Stimulated activated CD4-positive, alpha-beta T cell treated with anti-CD3 and anti-CD28 coated beads, Interleukin-4, amount 100 ng/mL, for 4 hours (primary cell): ENCODE measurements at regions not wholly inside any gene's neighbourhood (a gene's known extent, or its start where the extent isn't known, plus 50 kb on each side); places are given as distances from the start of the nearest gene placed in this dataset.

Experiments
- DNase-seq, 2 experiments: peaks; one replicate each; pipeline ENCODE4 v3.0.0-alpha.2; 2020

- no peak for DNase-seq
Observed at GRCh38 chr6:85396159-85396808, 53.6 kb upstream of the NT5E start.

GRCh38 chr6:85395746-85396145 lies 54.1 kb upstream of the NT5E start:
- DNase-seq = no peak

- DNase-seq = no peak
Observed at GRCh38 chr6:85394853-85395538, 54.9 kb upstream of the NT5E start.

- no peak for DNase-seq
Observed at GRCh38 chr6:85394199-85394598, 55.7 kb upstream of the NT5E start.

DNA sequence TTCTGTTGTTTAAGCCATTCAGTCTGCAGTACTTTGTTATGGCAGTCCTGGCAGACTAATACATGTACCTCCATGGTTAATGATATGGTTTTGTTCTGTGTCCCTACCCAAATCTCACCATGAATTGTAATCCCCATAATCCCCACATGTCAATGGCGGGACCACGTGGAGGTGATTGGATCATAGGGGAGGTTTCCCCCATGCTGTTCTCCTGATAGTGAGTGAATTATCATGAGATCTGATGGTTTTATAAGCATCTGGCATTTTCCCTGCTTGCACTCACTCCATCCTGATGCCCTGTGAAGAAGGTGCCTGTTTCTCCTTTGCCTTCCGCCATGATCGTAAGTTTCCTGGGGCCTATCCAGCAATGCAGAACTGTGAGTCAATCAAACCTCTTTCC lies 57.5 kb upstream of the NT5E start:
- DNase-seq = no peak

DNA sequence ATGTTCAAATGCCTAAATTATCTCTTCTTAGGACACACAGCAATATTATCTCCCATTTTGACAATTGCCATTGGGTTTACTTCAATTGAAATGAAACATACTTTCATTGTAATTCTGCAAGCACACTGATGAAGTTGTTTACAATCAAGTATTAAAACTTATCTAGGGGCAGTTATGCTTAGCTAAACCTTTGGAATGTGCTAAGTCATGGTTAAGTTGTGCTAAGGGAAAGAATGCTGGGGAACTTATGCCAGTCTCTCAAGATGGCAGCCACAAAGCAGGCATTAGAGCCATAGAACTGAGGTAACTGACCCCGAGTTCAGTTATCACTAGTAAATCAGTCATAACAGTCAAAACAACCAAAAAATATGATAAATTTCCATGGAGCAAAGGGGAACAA lies 59.1 kb upstream of the NT5E start:
- DNase-seq = no peak

GRCh38 chr6:85390105-85390728 lies 59.7 kb upstream of the NT5E start:
- DNase-seq = no peak

DNA sequence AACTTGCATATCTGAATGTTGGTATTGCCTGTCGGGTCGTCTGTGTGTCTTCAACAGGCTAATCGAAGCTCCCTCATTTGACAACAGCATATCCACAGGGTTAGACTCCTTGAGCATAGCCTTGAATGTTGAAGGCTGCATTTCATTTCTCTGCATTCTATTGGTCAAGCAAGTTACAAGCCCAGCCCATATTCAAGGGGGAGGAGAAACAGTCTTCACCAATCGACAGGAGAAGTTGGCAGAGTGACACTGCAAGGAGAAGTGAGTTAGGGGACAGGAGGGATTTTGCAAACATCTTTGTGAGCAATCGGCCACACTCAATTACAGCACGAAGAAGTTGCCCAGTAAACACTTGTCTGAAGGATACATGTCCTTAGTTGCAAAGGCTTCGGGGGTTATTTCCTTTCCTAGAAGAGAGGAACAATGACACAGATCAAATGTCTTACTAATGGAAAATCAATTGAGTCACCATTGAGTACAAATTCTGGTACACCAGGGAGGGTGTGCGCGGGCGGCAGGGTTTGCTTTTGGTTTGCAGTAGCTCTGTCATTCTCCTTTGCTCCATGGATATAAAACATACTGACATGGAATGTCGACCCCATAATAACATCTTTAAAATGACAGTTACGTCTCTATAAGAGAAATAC lies 60.6 kb upstream of the NT5E start:
- DNase-seq = no peak

DNA sequence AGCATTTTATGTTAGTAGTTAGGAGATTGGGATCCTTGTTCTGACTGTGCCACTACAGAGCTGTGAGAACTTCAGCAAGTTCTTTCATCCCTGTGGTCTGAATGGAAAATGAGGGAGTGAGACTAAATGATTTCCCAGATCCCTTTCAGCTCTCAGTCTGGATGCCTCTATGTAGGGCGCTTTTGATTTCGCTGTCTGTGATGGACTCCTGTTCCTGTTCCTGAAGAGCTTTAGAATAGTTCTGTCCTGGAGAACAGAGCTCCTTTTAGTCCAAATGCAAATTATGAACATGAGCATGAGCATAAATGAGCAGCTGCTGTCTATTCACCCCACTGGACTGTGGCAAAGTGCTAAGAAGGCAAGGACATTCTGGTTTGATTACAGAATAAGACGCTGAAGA lies 61.4 kb upstream of the NT5E start:
- no peak for DNase-seq

DNA sequence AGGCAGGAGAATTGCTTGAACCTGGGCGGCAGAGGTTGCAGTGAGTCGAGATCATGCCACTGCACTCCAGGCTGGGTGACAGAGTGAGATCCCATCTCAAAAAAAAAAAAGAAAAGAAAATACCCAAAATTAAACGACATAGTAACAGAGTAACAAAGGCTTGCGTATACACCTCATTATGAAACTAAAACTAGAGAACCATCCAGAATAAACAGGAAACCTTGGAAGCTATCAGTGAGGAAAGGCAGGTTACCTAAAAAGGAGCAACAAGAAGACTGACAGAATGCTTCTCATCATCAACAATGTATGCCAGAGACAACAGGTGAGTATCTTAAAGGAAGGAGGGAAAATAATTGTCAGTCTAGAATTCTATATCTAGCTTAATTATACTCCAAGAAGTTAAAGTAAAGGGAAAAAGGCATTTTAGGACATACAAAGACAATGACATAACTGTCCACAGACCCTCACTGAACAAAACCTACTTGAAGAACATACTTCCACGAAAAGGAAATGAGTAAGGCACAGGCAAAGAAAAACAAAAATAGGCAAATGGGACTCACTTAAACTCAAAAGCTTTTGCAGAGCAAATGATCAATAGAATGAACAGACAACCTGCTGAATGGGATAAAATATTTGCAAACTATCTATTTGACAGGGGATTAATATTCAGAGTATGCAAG lies 64.1 kb upstream of the NT5E start:
- DNase-seq = no peak

- DNase-seq = no peak
Observed at GRCh38 chr6:85383042-85383441, 66.8 kb upstream of the NT5E start.

DNA sequence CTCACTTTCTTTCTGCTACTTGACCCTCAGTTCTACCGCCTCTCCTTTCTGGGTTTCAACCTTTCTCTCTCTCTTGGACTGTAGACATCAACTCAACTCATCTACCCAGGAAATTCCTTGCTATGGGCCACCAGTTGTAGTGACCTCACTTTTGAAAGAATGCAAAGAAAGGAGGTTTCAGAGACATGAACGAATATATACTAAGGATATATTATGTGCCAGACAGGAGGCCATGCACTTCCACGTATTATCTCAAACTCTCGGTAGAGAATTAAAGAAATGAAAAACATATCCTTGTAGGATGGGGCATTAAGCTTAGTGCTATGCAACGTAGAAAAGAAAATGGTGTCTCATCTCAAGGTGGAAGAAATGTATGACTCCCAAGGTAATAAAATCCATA lies 67.3 kb upstream of the NT5E start:
- no peak for DNase-seq

- no peak for DNase-seq
Observed at GRCh38 chr6:85372915-85373270, 77.0 kb upstream of the NT5E start.

DNA sequence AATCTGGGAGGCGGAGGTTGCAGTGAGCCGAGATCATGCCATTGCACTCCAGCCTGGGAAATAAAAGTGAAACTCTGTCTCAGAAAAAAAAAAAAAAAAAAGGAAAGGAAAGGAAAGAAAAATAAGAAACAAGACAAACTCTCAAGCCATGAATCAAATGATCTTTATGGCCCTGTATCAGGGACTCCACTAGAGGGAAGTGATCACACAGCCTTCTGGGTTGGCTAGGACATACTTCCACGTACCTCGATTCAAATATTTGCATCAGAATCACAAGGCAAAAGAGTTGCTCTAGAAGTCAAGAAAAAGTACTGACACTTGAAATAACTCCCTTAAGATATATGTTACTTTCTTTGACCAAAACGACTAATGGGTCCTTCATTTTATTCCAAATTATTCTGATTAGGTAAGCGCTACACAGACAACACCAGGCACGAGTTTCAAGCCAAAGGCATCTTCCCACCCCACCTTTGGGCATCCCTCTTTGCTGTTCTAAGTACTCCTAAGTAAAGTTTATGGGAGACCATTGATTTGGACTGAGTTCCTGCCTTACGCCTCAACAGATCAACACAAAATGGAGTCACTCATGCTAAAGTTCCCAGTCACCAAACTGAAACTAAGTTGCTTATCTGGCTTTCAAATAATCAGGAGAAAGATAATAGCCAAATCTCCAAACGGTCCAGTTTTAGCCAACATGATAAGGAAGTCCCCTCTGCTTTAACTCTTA lies 77.5 kb upstream of the NT5E start:
- DNase-seq = no peak

- DNase-seq = no peak
Observed at GRCh38 chr6:85368631-85369030, 81.3 kb upstream of the NT5E start.

DNA sequence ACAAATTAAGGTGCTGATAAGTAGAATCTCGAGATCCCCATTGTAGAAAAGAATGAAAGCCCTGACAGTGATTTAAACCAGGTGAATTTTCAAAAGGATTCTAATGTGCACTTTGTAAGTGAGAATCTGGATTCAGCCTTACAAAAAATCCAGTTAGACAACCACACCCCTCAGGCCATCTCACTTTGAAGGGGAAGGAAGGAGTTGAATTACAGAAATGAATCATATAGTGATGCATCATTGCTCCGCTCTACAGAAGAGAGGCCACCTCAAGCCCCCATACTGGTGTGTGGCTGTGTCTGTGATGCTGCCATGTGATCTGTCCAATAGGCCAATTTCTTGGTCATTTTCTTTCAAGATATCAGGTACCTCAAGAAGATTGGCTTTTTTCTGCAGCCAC lies 85.5 kb upstream of the NT5E start:
- no peak for DNase-seq

DNA sequence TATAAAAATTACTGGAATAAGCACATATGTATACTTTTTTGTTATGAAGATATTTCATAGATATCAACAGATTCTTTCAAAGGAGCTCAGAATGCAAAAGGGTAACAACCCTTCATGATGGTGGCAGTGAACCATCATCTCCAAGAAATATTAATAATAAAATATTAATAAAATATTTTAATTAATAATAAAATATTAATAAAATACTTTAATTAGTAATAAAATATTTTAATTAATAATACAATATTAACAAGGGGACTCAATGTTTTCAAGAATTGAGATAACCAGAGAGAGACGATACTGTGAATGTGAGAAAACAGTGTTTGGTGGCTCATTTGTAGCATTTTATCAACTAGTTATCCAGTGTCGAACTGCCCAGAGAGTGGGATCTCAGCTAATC lies 86.0 kb upstream of the NT5E start:
- no peak for DNase-seq

DNA sequence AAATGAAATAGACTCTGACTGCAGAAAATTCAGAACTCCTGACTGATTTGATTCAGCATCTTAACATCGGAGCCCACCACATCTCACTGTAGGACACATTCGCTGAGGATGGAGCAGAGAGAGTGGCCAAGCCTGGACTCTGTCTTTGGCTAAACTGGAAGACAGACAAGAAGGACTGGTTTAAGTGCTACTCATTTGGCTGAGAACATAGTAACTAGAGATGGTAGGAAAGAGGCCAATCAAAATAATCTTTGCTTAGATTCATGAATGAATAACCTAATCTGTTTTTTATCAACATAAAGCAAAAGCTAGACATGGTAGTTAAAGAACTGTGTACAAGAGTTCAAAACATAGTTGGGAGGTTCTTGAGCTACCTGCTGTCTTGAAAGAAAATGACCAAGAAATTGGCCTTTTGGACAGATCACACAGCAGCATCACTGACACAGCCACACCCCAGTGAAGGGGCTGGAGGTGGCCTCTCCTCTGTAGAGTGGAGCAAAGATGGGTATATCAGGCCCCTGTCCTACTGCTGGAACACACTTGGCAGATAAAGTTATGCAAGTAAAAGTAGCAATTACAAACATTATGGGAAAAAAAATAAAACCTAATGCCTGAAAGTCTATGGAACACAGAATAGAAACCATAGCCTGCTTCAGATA lies 87.1 kb upstream of the NT5E start:
- no peak for DNase-seq

- no peak for DNase-seq
Observed at GRCh38 chr6:85361643-85362014, 88.3 kb upstream of the NT5E start.

- DNase-seq = no peak
Observed at GRCh38 chr6:85360794-85361642, 88.9 kb upstream of the NT5E start.

GRCh38 chr6:85357651-85358050 lies 92.2 kb upstream of the NT5E start:
- no peak for DNase-seq
